H54 (cell line): ENCODE measurements at regions not wholly inside any gene's neighbourhood (a gene's known extent, or its start where the extent isn't known, plus 50 kb on each side); places are given as distances from the start of the nearest gene placed in this dataset.

ENCODE experiments used
- DNase-seq: peaks from one replicate; pipeline ENCODE4 v3.0.0; 2011; ENCODE audit warnings: low spot score, mixed read lengths; ENCODE audit not compliant: insufficient read length
- FAIRE-seq: peaks from 3 replicates; lab custom pipeline; 2011; peaks lifted over from hg19 to GRCh38; lab: Jason Lieb, UNC
- POLR2A ChIP-seq: IDR thresholded peaks from 2 replicates; pipeline ENCODE4 v1.6.1; 2011; ENCODE audit warnings: low read depth, mild to moderate bottlenecking, low read length

DNA sequence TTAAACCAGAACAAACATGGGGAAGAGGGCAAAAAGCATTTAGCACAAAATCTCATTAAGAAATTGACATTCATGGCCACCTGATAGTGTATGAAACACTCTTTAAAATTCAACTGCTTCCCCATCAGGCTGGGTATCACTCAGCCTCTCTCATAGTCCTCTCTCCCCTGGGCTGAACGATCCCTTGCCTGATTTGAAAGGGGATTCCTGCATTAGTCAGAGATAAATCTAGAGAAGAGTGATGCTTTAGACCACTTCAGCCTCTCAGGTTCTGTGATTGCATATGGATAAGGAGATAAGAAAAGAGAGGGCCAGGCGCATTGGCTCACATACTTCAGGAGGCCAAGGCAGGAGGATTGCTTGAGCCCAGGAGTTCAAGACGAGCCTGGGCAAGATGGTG is 280.0 kb downstream of the SOX9 start:
- no peak for FAIRE-seq

GRCh38 chr17:72401883-72402726 is 281.3 kb downstream of the SOX9 start:
- FAIRE-seq (no peak), DNase-seq (no peak)
- no peak for TF ChIP-seq POLR2A

More for the DNA sequence above, 280.0 kb downstream of the SOX9 start:
- DNase-seq = no peak
- TF ChIP-seq POLR2A = no peak

GRCh38 chr17:72402727-72403210 is 281.9 kb downstream of the SOX9 start:
- TF ChIP-seq POLR2A = no peak
- DNase-seq (no peak), FAIRE-seq (no peak)

DNA sequence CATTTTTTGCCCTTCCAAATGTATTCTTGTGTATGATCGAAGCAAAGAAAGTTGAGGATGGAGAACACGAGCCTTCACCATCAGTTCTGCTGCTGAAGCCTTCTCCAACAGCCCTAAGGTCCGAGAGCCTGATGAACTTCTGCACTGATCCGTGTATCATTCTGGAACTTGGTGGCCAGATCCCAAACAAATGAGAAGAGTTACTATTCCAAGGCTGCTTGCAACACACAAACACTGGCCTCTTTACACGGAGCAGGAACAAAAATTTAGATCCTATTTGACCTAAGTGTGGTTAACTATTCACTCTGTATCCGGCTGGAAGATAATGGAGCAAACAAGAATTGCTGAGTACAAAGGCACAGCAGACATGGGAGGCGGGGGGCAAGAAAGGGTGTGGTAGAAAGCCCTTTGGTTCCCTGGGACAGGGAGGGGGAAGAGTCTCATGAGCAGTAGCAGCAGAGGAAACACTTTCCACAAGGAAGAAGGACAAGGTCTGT is 282.9 kb downstream of the SOX9 start:
- TF ChIP-seq POLR2A = no peak
- FAIRE-seq = no peak
- no peak for DNase-seq

DNA sequence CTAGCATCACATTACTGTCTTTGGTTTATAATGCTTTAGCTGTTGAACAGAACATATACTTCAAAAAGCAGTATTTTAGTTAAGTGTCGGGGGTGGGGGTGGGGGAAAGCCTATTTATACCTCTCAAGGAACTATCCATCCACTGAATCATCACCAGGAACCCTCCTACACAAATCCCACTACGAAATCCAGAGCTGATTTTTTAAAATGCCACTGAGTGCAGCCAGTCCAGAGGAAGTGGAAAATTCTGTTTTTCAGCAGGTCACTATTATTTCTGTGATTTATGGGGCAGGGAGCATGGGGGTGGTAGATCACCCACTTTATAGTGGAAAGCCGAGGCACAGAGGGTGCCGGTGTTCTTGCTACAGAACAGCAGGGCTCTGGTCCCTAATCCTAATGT is 284.1 kb downstream of the SOX9 start:
- no peak for TF ChIP-seq POLR2A
- FAIRE-seq = no peak
- no peak for DNase-seq

DNA sequence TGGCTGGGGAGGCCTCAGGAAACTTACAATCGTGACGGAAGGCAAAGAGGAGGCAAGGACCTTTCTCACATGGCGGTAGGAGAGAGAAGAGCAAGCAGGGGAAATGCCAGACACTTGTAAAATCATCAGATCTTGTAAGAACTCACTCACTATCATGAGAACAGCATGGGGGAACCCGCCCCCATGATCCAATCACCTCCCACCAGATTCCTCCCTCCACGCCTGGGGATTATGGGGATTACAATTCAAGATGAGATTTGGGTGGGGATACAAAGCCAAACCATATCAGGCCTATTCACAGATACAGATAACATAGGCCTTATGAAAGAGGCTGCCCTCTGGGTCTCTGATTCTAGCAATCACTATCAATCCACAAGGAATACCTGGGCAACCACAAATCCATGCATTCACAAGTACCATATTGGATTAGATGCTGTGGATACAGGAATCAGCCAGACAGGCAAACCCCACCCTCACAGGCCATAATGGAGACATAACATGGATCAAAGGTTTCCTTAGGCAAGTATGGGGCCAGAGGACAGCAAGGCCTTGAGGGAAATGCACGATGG is 284.9 kb downstream of the SOX9 start:
- no peak for FAIRE-seq

DNA sequence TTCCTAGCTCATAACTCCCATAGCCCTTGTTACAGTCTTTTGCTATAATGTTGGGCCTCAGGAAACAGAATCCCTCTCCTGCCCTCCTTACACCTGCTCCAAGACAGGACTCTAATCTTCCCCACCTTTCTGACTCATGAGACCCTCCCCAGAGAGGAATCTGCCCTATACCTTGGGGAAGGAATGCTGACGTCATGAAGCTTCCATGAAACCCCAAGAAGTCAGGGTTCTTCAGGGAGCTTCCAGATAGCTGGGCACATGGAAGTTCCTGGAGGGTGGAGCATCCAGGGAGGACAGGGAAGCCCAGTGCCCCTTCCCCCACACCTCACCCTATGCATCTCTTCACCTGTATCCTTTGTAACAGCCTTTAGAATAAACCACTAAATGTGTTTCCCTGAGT is 285.7 kb downstream of the SOX9 start:
- TF ChIP-seq POLR2A = no peak
- FAIRE-seq (no peak), DNase-seq (no peak)

More for the DNA sequence above, 284.9 kb downstream of the SOX9 start:
- TF ChIP-seq POLR2A = no peak
- no peak for DNase-seq

- TF ChIP-seq POLR2A = no peak
- DNase-seq (peak; percentile 91), FAIRE-seq (peak; percentile 75)
These were observed 286.6 kb downstream of the SOX9 start for GRCh38 chr17:72407336-72407909.

- TF ChIP-seq POLR2A = no peak
- DNase-seq (no peak), FAIRE-seq (no peak)
These were observed 287.1 kb downstream of the SOX9 start for GRCh38 chr17:72407931-72408330.

DNA sequence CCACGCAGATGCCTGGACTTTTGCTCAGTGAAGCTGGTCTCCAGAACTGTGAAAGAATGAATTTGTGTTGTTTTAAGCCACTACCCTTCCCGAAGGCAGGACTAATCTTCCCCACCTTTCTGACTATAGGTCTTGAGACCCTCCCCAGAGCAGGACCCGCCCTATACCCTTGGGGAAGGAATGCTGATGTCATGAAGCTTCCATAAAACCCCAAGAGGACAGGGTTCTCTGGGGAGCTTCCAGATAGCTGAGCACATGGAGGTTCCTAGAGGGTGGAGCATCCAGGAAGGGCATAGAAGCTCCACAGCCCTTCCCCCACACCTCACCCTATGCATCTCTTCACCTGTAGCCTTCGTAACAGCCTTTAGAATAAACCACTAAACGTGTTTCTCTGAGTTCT is 287.8 kb downstream of the SOX9 start:
- TF ChIP-seq POLR2A = no peak
- FAIRE-seq = no peak
- no peak for DNase-seq

DNA sequence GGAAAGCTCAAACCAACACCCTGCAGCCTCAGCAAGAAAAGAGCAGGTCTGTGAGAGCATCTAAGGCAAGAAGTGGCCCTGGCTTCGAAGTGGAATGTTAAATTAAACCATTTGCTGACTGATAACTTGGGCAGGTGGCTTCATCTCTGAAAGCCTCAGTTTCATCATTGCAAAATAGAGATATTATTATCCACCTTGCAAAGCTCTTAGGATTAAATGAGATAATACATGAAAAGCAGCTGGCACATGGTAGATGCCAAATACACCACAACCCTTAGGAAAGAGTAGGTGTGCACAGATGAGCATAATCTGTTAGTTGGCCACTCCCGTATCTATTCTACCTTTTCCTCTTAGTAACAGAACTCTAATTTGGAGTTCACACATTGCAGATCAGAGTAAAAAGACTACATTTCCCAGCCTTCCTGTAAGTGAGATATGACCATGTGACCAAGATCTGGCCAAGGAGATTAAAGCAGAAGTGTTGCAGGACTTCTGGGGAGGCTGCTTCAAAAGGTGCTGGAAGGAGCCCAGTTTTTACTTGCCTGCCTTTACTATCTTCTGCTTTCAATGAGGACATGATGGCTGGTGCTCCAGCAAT is 288.7 kb downstream of the SOX9 start:
- DNase-seq (no peak), FAIRE-seq (no peak)
- no peak for TF ChIP-seq POLR2A

DNA sequence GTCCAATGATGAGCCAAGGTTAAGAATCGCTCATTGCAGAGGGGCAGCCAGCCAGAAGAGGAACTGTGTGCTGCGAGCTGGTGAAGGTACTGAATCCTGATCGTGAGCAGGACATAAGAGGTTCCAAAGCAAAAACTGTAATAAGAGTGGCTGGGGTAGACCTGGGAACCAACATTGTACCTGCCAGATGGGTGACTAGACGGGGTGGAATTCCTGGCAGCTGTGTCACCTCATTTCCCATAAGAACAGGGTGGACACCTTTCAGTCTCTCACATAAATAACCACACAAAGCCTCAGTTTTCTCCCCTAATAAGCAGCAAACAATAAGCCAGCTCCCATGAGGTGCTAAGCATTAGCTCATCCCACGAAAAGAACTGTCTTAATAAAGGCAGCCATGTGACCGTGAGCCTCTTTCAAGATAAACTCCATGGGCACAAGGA is 290.3 kb downstream of the SOX9 start:
- DNase-seq (no peak), FAIRE-seq (no peak)
- TF ChIP-seq POLR2A = no peak

GRCh38 chr17:72412650-72413076 is 291.8 kb downstream of the SOX9 start:
- no peak for FAIRE-seq
- no peak for DNase-seq
- no peak for TF ChIP-seq POLR2A
